HEK293 (cell line): ENCODE measurements at regions not wholly inside any gene's neighbourhood (a gene's known extent, or its start where the extent isn't known, plus 50 kb on each side); places are given as distances from the start of the nearest gene placed in this dataset.

ENCODE experiments used
- ATF2 ChIP-seq: fragments of 450-650 bp; formaldehyde crosslinking; IDR thresholded peaks from 2 replicates; pipeline ENCODE4 v1.5.1; 2016; ENCODE audit warnings: missing biosample characterization, missing genetic modification characterization, low read depth
- CTCF ChIP-seq: fragments of 450-650 bp; formaldehyde crosslinking; IDR thresholded peaks from 2 replicates; pipeline ENCODE4 v1.5.1; 2016; ENCODE audit warnings: missing biosample characterization, missing genetic modification characterization
- ELK4 ChIP-seq: IDR thresholded peaks from 2 replicates; pipeline ENCODE4 v1.6.1; 2011; ENCODE audit warnings: mild to moderate bottlenecking, low read depth, low read length, borderline replicate concordance
- REST ChIP-seq: fragments of 450-650 bp; formaldehyde crosslinking; IDR thresholded peaks from 2 replicates; pipeline ENCODE4 v1.5.1; 2016; ENCODE audit warnings: missing biosample characterization, missing genetic modification characterization
- TCF7L2 ChIP-seq: IDR thresholded peaks from 2 replicates; pipeline ENCODE4 v1.6.1; 2011; ENCODE audit warnings: low read depth, mild to moderate bottlenecking, inconsistent platforms, low read length, moderate library complexity, borderline replicate concordance
- ZBTB8A ChIP-seq: fragments of 450-650 bp; formaldehyde crosslinking; IDR thresholded peaks from 2 replicates; pipeline ENCODE4 v1.5.1; 2016; ENCODE audit warnings: missing biosample characterization, missing genetic modification characterization
- ZNF350 ChIP-seq: fragments of 450-650 bp; formaldehyde crosslinking; IDR thresholded peaks from 2 replicates; pipeline ENCODE4 v1.5.0; 2017; ENCODE audit warnings: missing biosample characterization, mild to moderate bottlenecking, missing genetic modification characterization
- ZNF513 ChIP-seq: fragments of 450-650 bp; IDR thresholded peaks from 2 replicates; pipeline ENCODE4 v1.5.1; 2018; ENCODE audit warnings: missing biosample characterization, missing genetic modification characterization
- ZNF621 ChIP-seq: fragments of 450-650 bp; formaldehyde crosslinking; IDR thresholded peaks from 2 replicates; pipeline ENCODE4 v1.5.1; 2017; ENCODE audit warnings: missing biosample characterization, missing genetic modification characterization
- ZNF639 ChIP-seq: fragments of 450-650 bp; formaldehyde crosslinking; IDR thresholded peaks from 2 replicates; pipeline ENCODE4 v1.5.1; 2016; ENCODE audit warnings: missing biosample characterization, missing genetic modification characterization

GRCh38 chr18:6487968-6488367, 73.3 kb upstream of the L3MBTL4 start:
- no peak for TF ChIP-seq ZNF350 (tag by site-specific recombination)
- no peak for TF ChIP-seq REST (tag by site-specific recombination)
- TF ChIP-seq ZNF621 (tag by site-specific recombination), result no peak
- TF ChIP-seq ZBTB8A (tag by site-specific recombination), result no peak
- TF ChIP-seq ZNF513 (tag by site-specific recombination), result no peak
- TF ChIP-seq ATF2 (tag by site-specific recombination), result no peak
- no peak for TF ChIP-seq TCF7L2
- no peak for TF ChIP-seq ELK4
- no peak for TF ChIP-seq ZNF639 (tag by site-specific recombination)
- no peak for TF ChIP-seq CTCF (tag by site-specific recombination)
